ENCODE measurements at regions not wholly inside any gene's neighbourhood (a gene's known extent, or its start where the extent isn't known, plus 50 kb on each side); places are given as distances from the start of the nearest gene placed in this dataset.

GRCh38 chr1:174090471-174090870 lies 68.3 kb upstream of the RC3H1 start:
- TF ChIP-seq POLR2A (IDR thresholded peaks at IDR 0.05; ENCODE audit: low read depth) (no peak), CTCF (IDR thresholded peaks at IDR 0.05) (no peak), EP300 (IDR thresholded peaks at IDR 0.05) (no peak), POLR2AphosphoS5 (IDR thresholded peaks at IDR 0.05) (no peak)

All from esophagus muscularis mucosa (tissue), 4 donors.